ENCODE measurements at regions not wholly inside any gene's neighbourhood (a gene's known extent, or its start where the extent isn't known, plus 50 kb on each side); places are given as distances from the start of the nearest gene placed in this dataset.
A peak's percentile ranks its signal among the peaks of the same experiment; 100 is the strongest.

DNA sequence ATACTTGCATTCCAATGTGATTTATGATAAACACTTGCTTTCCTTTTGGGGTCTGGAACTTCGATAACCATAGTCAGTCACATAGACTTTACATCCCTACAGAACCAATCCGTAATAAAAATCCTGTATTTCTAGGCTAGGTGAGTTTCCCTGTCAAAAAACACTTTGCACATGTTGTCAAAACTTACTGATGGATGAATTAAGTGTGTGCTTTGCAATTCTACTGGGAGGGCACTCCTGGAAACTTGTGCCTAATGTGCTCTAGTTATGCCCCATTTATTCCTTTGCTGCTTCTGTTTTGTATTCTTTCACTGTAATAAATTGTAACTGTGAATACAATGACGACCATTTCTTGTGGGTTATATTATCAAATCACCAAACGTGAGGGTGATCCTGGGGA lies 684.8 kb upstream of the PCDH15 start:
- DNase-seq = no peak

DNA sequence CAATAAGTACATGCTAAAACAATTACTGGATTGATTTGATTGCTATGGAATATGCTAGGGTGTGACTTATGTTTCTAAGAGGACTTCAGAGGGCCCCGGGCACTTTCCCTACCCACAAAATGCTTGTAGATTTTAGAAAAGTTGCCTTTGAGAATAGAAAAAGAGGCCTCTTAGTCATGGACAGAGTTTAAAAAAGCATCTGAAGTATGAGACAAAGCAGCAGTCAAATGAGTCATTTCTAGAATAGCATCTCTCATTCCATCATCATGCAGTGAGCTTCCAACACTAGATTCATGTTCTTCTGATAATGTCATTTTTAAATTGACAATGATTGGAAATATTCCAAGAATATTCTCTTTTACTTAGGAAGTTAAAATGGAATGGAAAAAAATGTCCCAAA lies 675.1 kb upstream of the PCDH15 start:
- DNase-seq = no peak

DNA sequence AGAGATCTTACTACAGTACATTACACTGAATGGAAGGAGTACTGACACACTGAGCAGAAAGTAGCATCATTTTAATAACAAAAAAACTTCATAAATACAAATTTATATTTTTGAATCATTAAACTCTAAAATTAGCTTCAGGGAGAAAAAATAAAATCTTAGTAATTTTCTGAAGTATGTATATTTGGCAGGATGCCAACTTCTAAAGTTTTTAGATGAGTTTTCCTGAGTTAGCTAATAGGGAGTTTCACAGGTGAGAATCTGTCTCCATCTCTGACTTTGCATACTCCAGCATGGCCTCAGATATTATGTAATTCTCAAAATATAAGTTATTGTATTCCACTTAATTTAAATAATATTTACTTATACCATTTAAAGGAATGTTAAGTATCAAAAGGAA lies 673.2 kb upstream of the PCDH15 start:
- DNase-seq = no peak

DNA sequence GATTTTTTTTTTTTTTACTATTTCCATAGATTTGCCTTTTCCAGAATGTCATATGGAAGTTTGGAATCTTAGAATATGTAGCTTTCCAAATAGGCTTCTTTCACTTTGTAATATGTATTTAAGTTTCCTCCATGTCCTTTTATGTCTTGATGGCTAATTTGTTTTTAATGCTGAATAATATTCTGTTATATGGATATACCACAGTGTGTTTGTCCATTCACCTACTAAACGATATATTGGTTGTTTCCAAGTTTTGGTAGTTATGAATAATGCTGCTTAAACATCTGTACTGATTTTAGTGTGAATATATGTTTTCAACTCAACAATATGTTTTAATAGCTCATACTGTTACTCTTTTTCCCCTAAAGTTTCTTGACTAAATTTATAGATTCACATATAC lies 669.8 kb upstream of the PCDH15 start:
- no peak for DNase-seq

DNA sequence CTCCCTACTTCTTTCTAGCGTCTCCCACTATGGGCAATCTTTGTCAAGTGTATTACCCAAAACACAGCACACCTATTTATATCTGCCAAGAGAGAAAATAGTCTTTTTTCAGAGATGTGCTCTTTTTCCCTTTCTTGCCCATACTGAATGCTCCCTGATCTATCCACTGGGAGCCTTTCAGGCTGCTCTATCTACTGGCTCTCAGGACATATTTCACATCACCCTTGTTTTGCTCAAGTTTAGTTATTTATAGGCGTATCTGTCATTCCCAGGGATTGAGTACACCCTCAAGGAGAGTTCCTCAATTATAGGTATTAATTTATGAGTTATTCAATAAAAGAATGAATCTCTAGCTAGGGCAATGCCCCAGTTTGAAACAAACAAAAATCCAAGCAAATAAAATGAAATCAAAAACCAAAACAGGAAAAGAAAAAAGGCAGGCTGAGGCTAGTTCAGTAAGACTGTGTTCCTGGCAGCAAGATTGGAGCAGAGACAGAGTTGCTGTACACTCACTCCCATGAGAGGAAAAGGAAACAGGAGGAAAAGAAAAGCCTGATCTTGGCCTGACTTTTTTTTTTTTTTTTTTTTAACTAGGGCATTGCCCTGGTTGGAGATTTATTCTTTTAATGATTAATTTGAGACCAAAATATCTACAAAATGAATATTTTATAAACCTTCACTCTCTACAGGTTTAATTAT lies 665.9 kb upstream of the PCDH15 start:
- no peak for DNase-seq

DNA sequence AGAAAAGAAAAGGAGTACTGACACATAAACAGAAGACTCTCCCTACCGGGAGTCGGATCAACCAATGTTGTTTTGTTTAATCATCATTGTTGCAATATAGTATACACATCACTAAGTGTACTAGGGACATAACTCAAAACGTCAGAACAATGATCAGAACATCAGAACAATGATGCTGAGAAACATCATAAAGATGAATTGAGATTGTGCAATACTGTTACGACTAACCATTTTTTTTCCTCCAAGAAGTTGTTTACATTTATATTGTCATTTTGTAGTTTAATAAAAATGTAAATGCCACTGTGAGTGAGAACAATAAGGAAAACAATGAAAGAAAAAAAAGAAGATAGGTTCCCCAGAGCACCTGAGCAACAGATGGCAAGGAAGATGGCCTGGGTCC lies 663.1 kb upstream of the PCDH15 start:
- DNase-seq = no peak

GRCh38 chr10:55460008-55460407 lies 659.0 kb upstream of the PCDH15 start:
- no peak for DNase-seq

- no peak for DNase-seq
Measured at GRCh38 chr10:55449981-55450380, 649.0 kb upstream of the PCDH15 start.

DNA sequence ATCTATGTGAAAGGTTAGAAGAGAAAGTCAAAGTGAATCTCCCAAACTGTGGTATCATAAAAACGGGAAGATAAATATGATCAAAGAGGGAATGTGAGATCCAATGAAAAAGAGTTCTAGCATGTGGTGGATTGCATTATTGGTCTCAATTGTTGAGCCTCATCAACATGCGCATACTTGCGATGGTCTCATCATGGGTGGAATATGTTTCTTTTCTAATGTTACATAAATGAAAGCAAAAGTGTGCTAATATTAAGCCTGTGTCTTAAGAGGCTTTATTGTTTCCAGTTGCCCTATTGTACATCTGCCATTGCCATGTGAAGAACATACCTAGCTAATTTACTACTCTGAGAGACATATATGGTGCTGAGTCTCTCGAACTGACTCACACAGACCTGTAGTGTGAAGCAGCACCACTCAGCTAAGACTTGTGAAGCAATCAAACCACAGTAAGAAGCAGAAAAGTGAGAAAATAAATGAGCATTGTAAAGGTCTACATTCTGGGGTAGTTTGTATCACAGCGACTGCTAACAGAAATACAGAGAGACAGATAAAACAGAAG lies 645.5 kb upstream of the PCDH15 start:
- DNase-seq = no peak

DNA sequence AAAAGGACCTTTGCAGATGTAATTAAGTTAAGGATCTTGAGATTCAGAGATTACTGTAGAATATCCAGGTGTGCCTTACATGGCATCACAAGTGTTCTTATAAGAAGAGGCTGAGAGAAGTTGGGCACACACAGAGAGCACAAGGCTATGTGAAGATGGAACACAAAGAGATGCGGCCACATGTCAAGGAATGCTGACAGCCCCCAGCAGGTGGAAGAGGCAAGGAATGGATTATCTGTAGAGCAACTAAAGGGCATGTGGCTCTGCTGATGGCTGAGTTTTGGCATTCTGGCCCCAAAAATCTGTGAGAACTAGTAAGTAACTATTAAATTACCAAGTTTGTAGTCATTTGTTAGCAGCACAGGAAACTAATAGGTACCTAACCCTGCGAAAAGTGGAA lies 640.7 kb upstream of the PCDH15 start:
- no peak for DNase-seq

DNA sequence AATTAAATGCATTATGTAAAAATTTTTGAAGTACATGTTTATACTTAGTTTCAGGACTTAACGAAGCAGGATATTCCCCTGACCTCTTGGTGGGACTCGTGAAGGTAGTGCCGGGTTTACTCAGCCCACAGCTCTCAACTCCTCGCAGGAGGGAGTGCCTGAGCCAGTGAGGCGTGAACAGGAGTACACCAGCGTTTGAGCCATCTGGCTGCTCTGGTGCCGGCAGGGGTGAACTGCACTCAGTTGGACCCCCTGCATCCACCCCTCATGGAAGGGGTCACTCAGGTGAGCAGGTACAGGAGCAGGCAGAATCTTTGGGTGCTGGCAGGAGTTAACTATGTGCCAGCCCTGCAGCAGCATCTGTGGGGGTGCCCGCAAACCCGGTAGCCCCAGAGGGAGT lies 625.1 kb upstream of the PCDH15 start:
- no peak for DNase-seq

DNA sequence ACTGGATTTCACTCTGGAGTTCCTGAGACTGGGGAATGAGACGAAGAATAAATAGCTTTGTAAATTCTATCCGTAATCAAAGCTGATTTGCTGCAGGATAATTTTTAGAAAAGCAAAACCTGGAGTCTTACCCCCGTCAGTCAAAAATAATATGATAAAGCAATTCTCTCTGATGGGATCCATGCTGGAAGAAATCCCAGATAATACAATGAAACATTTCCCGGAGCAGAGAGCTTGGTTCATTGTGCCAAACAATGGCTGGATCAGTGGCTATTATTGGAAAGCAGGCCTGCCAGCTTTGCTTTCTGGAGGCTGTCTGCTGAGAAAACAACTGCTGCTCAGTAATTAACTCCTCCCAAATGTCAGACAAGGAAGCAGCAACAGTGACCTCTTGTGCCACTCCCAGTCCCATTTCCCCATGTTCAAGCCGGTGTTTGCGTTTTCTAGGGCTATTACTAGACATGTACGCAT lies 609.4 kb upstream of the PCDH15 start:
- peak; percentile 0 for DNase-seq

- DNase-seq = no peak
Measured at GRCh38 chr10:55404094-55404493, 603.1 kb upstream of the PCDH15 start.

- peak; percentile 30 for DNase-seq
Measured at GRCh38 chr10:55400075-55400849, 599.2 kb upstream of the PCDH15 start.

- DNase-seq = no peak
Measured at GRCh38 chr10:55398497-55398882, 597.5 kb upstream of the PCDH15 start.

GRCh38 chr10:55397777-55398496 lies 596.9 kb upstream of the PCDH15 start:
- DNase-seq = peak; percentile 30

DNA sequence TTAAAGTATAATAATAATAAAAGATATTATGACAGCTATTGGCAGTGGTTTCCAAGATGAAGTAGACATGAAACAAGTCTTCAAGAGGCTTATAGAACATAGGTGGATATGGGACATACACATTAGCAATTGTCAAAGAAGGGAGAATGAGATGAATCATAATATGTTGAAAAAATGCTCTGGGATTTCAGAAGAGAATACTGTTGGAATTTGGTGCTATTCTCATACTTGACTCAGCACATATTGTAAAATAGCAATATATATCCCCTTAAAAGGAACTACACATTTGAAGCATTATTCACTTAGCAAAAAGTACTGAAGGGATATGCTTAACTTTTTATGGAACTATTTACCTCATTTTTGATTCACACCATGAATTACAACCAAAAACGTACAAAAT lies 577.2 kb upstream of the PCDH15 start:
- no peak for DNase-seq

DNA sequence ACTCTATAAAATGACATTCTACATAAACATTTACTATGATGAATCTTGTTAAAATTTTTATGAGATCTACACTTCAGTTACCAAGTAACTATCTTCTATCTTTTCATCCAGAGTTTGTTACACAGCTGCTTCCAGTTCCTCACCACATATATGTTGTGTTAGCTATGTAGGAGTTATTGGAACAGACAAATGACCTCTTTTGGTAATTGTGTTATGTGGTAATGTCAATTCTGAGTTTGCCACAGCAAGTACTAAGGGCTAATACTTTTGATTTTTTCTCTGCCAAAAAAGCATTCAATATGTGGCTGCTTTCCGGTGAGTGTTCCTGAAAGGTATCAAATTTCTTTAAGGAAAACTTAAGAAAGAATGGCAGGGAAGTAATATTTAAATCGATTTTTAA lies 573.9 kb upstream of the PCDH15 start:
- DNase-seq = peak; percentile 37

DNA sequence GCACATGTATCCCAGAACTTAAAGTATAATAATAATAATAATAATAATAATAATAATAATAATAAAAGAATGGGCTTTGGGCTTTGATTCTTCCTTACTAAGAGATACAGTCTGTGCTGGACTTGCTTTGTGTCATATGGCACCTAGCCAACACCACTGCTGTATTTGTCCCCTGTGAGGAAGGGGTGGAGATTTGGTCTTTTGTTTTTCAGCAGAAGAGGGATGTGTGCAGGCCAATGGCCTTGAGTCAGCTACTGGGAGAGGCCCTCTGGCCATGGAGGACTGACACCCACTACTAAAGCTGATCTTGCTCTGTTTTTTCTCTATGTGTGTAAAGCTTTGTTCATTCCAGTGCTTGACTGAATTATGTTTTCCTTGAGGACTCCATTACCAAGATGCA lies 573.0 kb upstream of the PCDH15 start:
- DNase-seq = no peak

DNA sequence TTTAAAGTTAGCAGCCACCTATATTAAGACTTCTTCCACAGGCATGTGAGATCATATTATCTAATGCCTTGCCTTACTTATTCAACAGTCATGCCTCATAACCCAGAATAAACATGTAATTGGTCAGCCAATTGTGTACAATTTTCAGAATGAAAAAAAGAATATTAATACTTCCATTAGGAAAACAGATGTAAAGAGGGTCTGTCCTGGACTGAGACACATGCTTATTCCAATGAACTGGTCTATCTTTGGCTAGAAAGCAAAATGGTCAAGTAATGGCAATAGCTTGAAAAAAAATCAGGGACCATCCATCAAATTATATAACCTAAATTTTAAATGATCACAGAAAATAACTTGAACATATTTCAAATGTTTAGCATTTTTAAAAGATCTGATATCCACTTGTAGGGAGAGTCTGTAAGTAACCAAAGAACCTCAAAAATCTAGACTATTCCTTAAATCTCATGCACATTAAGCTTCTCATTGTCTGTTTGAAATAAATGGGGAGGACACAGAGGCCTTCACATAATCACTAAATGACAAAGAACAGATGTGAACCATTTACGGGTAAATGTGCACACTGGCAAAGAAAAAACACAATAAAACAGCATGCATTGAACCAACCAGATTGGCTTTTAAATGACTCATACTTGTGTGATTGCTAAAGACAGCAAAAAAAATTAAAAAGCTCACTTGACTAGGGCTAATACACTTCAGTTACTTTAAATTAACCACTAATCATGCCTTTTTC lies 568.8 kb upstream of the PCDH15 start:
- DNase-seq = peak; percentile 81

DNA sequence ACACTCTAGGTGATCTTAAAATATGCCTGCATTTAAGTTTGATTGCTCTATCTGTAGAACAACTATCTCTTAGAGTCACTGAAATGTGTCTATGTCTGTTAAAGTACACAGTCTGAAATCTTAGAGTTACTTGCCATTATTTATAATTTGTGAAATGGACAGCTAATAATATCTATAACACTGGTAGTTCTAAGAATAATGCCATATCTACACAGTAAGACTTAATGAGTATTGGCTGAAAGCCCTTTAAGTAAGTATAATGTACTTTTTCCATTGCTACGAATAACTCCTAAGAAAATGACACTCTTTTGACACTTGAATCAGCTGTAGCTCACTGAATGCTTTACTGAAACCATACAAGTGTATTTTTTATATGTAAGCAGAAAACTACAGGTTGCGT lies 567.4 kb upstream of the PCDH15 start:
- DNase-seq = no peak

GRCh38 chr10:55367555-55367954 lies 566.5 kb upstream of the PCDH15 start:
- DNase-seq = no peak

DNA sequence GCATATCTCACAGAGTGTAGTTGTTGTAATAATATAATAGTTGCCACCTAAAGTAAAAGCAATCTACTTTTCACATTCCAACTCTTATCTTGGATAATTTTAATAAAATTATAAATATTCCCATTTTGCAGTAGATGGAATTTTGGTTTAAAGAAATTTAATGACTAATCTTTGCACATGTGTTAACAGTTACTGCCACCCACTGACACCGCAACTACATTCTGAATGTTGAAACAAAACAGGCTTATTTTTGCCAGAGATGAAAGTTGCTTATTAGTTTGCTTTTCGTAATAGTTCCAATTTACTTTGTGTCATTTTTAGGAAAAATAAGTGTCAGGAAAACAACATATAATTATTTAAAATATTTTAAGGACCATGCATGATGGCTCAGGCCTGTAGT lies 557.5 kb upstream of the PCDH15 start:
- peak; percentile 15 for DNase-seq

Measured in fibroblast of skin of right quadriceps (primary cell).